Progenitor cell of endocrine pancreas (in vitro differentiated cells): ENCODE measurements at regions not wholly inside any gene's neighbourhood (a gene's known extent, or its start where the extent isn't known, plus 50 kb on each side); places are given as distances from the start of the nearest gene placed in this dataset.

ENCODE experiments used
- DNase-seq: peaks from one replicate; pipeline ENCODE4 v3.0.0; 2021; ENCODE audit warnings: low spot score; ENCODE audit not compliant: unreplicated experiment
- H3K27ac Mint-ChIP-seq: 2 replicates; pipeline ENCODE4 v1.8.0; 2021; ENCODE audit warnings: mild to moderate bottlenecking, moderate library complexity, mixed read lengths
- H3K27me3 Mint-ChIP-seq: 2 replicates; pipeline ENCODE4 v1.8.0; 2021; ENCODE audit warnings: mixed read lengths
- H3K36me3 Mint-ChIP-seq: 2 replicates; pipeline ENCODE4 v1.8.0; 2022; ENCODE audit warnings: mixed read lengths; ENCODE audit not compliant: insufficient read depth
- H3K4me1 Mint-ChIP-seq: 2 replicates; pipeline ENCODE4 v1.8.0; 2021; ENCODE audit warnings: low read depth, mixed read lengths
- H3K4me3 Mint-ChIP-seq: 2 replicates; pipeline ENCODE4 v1.8.0; 2021; ENCODE audit warnings: low read depth, mild to moderate bottlenecking, moderate library complexity, mixed read lengths
- H3K9me3 Mint-ChIP-seq: 2 replicates; pipeline ENCODE4 v1.8.0; 2021; ENCODE audit warnings: low read depth, mixed read lengths
- CTCF ChIP-seq: fragments of 200-600 bp; sonication (generic); IDR thresholded peaks from one replicate; pipeline ENCODE4 v1.5.0; 2021; ENCODE audit warnings: antibody characterized with exemption, mild to moderate bottlenecking; ENCODE audit not compliant: unreplicated experiment

GRCh38 chr6:916131-916530 lies 223.2 kb upstream of the EXOC2 start:
- Mint-ChIP-seq H3K36me3 (no peaks in the 10 kb centered on the region), H3K9me3 (peaks cover 25% of the 10 kb centered on the region), H3K4me3 (no peak overlapping the region), H3K4me1 (no peaks in the 10 kb centered on the region), H3K27ac (no peak overlapping the region), H3K27me3 (peaks cover 5% of the 10 kb centered on the region)
- no peak for TF ChIP-seq CTCF
- DNase-seq, result no peak

GRCh38 chr6:912871-913835 lies 220.2 kb upstream of the EXOC2 start:
- DNase-seq, result no peak
- Mint-ChIP-seq H3K27me3 (peaks cover 19% of the 10 kb centered on the region), H3K4me3 (no peak overlapping the region), H3K27ac (no peak overlapping the region), H3K36me3 (no peaks in the 10 kb centered on the region), H3K9me3 (peaks cover 8% of the 10 kb centered on the region), H3K4me1 (no peaks in the 10 kb centered on the region)
- TF ChIP-seq CTCF, result peak; percentile 57

- Mint-ChIP-seq H3K4me1 (no peaks in the 10 kb centered on the region), H3K9me3 (no peaks in the 10 kb centered on the region), H3K27me3 (peaks cover 24% of the 10 kb centered on the region), H3K27ac (no peak overlapping the region), H3K36me3 (no peaks in the 10 kb centered on the region), H3K4me3 (no peak overlapping the region)
- no peak for TF ChIP-seq CTCF
- DNase-seq, result no peak
Measured at GRCh38 chr6:907928-908327, 215.0 kb upstream of the EXOC2 start.

- no peak for TF ChIP-seq CTCF
- no peaks in the 10 kb centered on the region for H3K9me3 Mint-ChIP-seq
- no peak for DNase-seq
Measured at GRCh38 chr6:906920-907319, 214.0 kb upstream of the EXOC2 start.

GRCh38 chr6:905556-905955 lies 212.6 kb upstream of the EXOC2 start:
- TF ChIP-seq CTCF, result no peak
- H3K36me3 Mint-ChIP-seq, result no peaks in the 10 kb centered on the region
- DNase-seq, result no peak
- no peak overlapping the region for H3K27ac Mint-ChIP-seq
- peaks cover 13% of the 10 kb centered on the region for H3K27me3 Mint-ChIP-seq
- H3K4me1 Mint-ChIP-seq, result no peaks in the 10 kb centered on the region
- H3K9me3 Mint-ChIP-seq, result no peaks in the 10 kb centered on the region
- H3K4me3 Mint-ChIP-seq, result no peak overlapping the region

More at GRCh38 chr6:906920-907319, 214.0 kb upstream of the EXOC2 start:
- H3K4me1 Mint-ChIP-seq, result no peaks in the 10 kb centered on the region
- peaks cover 20% of the 10 kb centered on the region for H3K27me3 Mint-ChIP-seq
- H3K36me3 Mint-ChIP-seq, result no peaks in the 10 kb centered on the region
- no peak overlapping the region for H3K4me3 Mint-ChIP-seq
- H3K27ac Mint-ChIP-seq, result no peak overlapping the region
